CD4-positive, alpha-beta T cell (primary cell): ENCODE measurements at regions not wholly inside any gene's neighbourhood (a gene's known extent, or its start where the extent isn't known, plus 50 kb on each side); places are given as distances from the start of the nearest gene placed in this dataset.

ENCODE experiments used
- ATAC-seq: fragments of 200-7000 bp; cut with Tn5 transposase; one replicate; pipeline ENCODE4 v1.10.0; 2022; ENCODE audit warnings: mild to moderate bottlenecking; ENCODE audit not compliant: poor library complexity
- CTCF ChIA-PET: fragments of 350-600 bp; sonication (Branson Sonifier 250); formaldehyde crosslinking; loops from one replicate; lab custom pipeline; 2021; ENCODE audit warnings: antibody characterized with exemption, inconsistent platforms; lab: Charles Lee
- POLR2A ChIA-PET: fragments of 350-600 bp; sonication (Branson Sonifier 250); formaldehyde crosslinking; loops from one replicate; lab custom pipeline; 2021; ENCODE audit warnings: antibody characterized with exemption, inconsistent platforms; lab: Charles Lee
- DNase-seq, 14 experiments: peaks; one replicate each; pipeline ENCODE4 v3.0.0-alpha.2; 2013 to 2020; ENCODE audit warnings: mixed read lengths in 2 of 14
- H3K27ac ChIP-seq, 2 donors: one replicate each; pipeline versions ENCODE4 v1.5.1 to v1.7.0; 2013; ENCODE audit warnings: low read length in 2 of 2, low read depth in 1 of 2, mild to moderate bottlenecking in 1 of 2
- H3K27me3 ChIP-seq, 2 experiments: 1 replicate in 1 of 2; 2 replicates in 1 of 2; pipeline versions ENCODE4 v1.6.1 to v1.7.0; 2013; ENCODE audit warnings: low read length in 2 of 2, control low read depth in 1 of 2, mild to moderate bottlenecking in 1 of 2, moderate library complexity in 1 of 2; ENCODE audit not compliant: insufficient read depth in 2 of 2, control insufficient read depth in 1 of 2
- H3K36me3 ChIP-seq: one replicate; pipeline ENCODE4 v1.6.1; 2013; ENCODE audit warnings: low read length, control low read depth; ENCODE audit not compliant: insufficient read depth
- H3K4me1 ChIP-seq: one replicate; pipeline ENCODE4 v1.6.1; 2013; ENCODE audit warnings: low read length, control low read depth; ENCODE audit not compliant: insufficient read depth
- H3K4me3 ChIP-seq: one replicate; pipeline ENCODE4 v1.5.1; 2013; ENCODE audit warnings: mild to moderate bottlenecking, low read length, moderate library complexity
- H3K9me3 ChIP-seq, 2 experiments: 1 replicate in 1 of 2; 2 replicates in 1 of 2; pipeline versions ENCODE4 v1.6.1 to v1.7.0; 2013; ENCODE audit warnings: low read length in 2 of 2, mild to moderate bottlenecking in 2 of 2, control low read depth in 1 of 2, moderate library complexity in 1 of 2; ENCODE audit not compliant: control insufficient read depth in 1 of 2, insufficient read depth in 1 of 2
- H3K27ac Mint-ChIP-seq: one replicate; pipeline ENCODE4 v1.8.0; 2020; ENCODE audit warnings: mixed read lengths
- H3K27me3 Mint-ChIP-seq: one replicate; pipeline ENCODE4 v1.8.0; 2021; ENCODE audit warnings: mixed read lengths
- H3K36me3 Mint-ChIP-seq: one replicate; pipeline ENCODE4 v1.8.0; 2021; ENCODE audit warnings: low read depth, mixed read lengths
- H3K4me1 Mint-ChIP-seq: one replicate; pipeline ENCODE4 v1.8.0; 2021; ENCODE audit warnings: low read depth, mixed read lengths
- H3K4me3 Mint-ChIP-seq: one replicate; pipeline ENCODE4 v1.8.0; 2020; ENCODE audit warnings: mild to moderate bottlenecking, mixed read lengths
- H3K9me3 Mint-ChIP-seq: one replicate; pipeline ENCODE4 v1.8.0; 2020; ENCODE audit warnings: mixed read lengths
- CTCF ChIP-seq: fragments of 200-600 bp; IDR thresholded peaks from one replicate; pipeline ENCODE4 v1.8.0; 2022; ENCODE audit warnings: antibody characterized with exemption, mild to moderate bottlenecking
- intact Hi-C, 2 experiments: fragments of 100-400 bp; cut with DNase I in 1 of 2; cut with micrococcal nuclease in 1 of 2; formaldehyde crosslinking; loops; one replicate each; pipeline versions ENCODE4 v1.15.1 to v1.9.0; 2023 to 2025; cut with DNase I, micrococcal nuclease

- Mint-ChIP-seq H3K9me3 (peaks cover 4% of the 10 kb centered on the region), H3K27me3 (no peaks in the 10 kb centered on the region), H3K4me3 (no peak overlapping the region), H3K4me1 (no peaks in the 10 kb centered on the region), H3K27ac (no peak overlapping the region), H3K36me3 (no peaks in the 10 kb centered on the region)
- intact Hi-C loops: no loop called here
- Histone ChIP-seq H3K27ac (no peak overlapping the region), H3K36me3 (no peaks in the 10 kb centered on the region), H3K4me3 (no peak overlapping the region), H3K4me1 (no peaks in the 10 kb centered on the region), H3K27me3 (no peaks in the 10 kb centered on the region), H3K9me3 (no peaks in the 10 kb centered on the region)
- CTCF ChIA-PET: no interaction called here
- TF ChIP-seq CTCF: no peak
- DNase-seq: no peak
- POLR2A ChIA-PET: no interaction called here
- ATAC-seq: no peak
Observed at GRCh38 chr1:218775501-218776021, 398.1 kb upstream of the LYPLAL1 start.

- TF ChIP-seq CTCF: no peak
- intact Hi-C loops: no loop called here
- Mint-ChIP-seq H3K9me3 (no peaks in the 10 kb centered on the region), H3K36me3 (no peaks in the 10 kb centered on the region), H3K27ac (no peak overlapping the region), H3K4me1 (no peaks in the 10 kb centered on the region), H3K27me3 (no peaks in the 10 kb centered on the region), H3K4me3 (no peak overlapping the region)
- ChIA-PET POLR2A (no interaction called here), CTCF (no interaction called here)
- Histone ChIP-seq H3K9me3 (peaks cover 0 to 3% of the 10 kb centered on the region in 2 experiments), H3K27ac (no peak overlapping the region), H3K36me3 (no peaks in the 10 kb centered on the region), H3K4me3 (no peak overlapping the region), H3K27me3 (no peaks in the 10 kb centered on the region), H3K4me1 (no peaks in the 10 kb centered on the region)
- no peak for DNase-seq
- ATAC-seq: no peak
Observed at GRCh38 chr1:218778257-218779126, 395.2 kb upstream of the LYPLAL1 start.

GRCh38 chr1:218779341-218780100 is 394.2 kb upstream of the LYPLAL1 start:
- H3K36me3 Mint-ChIP-seq: no peaks in the 10 kb centered on the region
- no peaks in the 10 kb centered on the region for H3K4me1 Mint-ChIP-seq
- DNase-seq: no peak
- no peaks in the 10 kb centered on the region for H3K27me3 Mint-ChIP-seq
- POLR2A ChIA-PET: no interaction called here
- Histone ChIP-seq H3K27me3 (no peaks in the 10 kb centered on the region), H3K9me3 (peaks cover 0 to 3% of the 10 kb centered on the region in 2 experiments), H3K4me3 (no peak overlapping the region), H3K36me3 (no peaks in the 10 kb centered on the region), H3K27ac (no peak overlapping the region), H3K4me1 (no peaks in the 10 kb centered on the region)
- intact Hi-C loops: no loop called here
- no peak overlapping the region for H3K4me3 Mint-ChIP-seq
- no peak for TF ChIP-seq CTCF
- H3K9me3 Mint-ChIP-seq: no peaks in the 10 kb centered on the region
- H3K27ac Mint-ChIP-seq: no peak overlapping the region
- ATAC-seq: no peak
- CTCF ChIA-PET: no interaction called here
